Parathyroid adenoma (tissue), 2 donors: ENCODE measurements at regions not wholly inside any gene's neighbourhood (a gene's known extent, or its start where the extent isn't known, plus 50 kb on each side); places are given as distances from the start of the nearest gene placed in this dataset.
"Not testable (repeated sequence)": the region's sequence is repeated elsewhere in the genome, so short reads cannot be mapped to it uniquely, and the experiment has no call there.

Experiments
- H2AFZ ChIP-seq: fragments of 300-600 bp; sonication (generic); one replicate; pipeline ENCODE4 v1.7.0; 2017; ENCODE audit warnings: antibody characterized with exemption, mild to moderate bottlenecking
- H3K27ac ChIP-seq: fragments of 300-600 bp; sonication (generic); one replicate; pipeline ENCODE4 v1.7.0; 2017
- H3K27me3 ChIP-seq: fragments of 300-600 bp; sonication (generic); one replicate; pipeline ENCODE4 v1.7.0; 2017; ENCODE audit warnings: low read length; ENCODE audit not compliant: control insufficient read depth, insufficient read depth
- H3K36me3 ChIP-seq: fragments of 300-600 bp; sonication (generic); one replicate; pipeline ENCODE4 v1.7.0; 2017; ENCODE audit warnings: low read length; ENCODE audit not compliant: control insufficient read depth, insufficient read depth
- H3K4me1 ChIP-seq: fragments of 300-600 bp; sonication (generic); one replicate; pipeline ENCODE4 v1.7.0; 2017; ENCODE audit warnings: control low read depth
- H3K4me2 ChIP-seq: fragments of 300-600 bp; sonication (generic); one replicate; pipeline ENCODE4 v1.7.0; 2017; ENCODE audit warnings: low read length
- H3K4me3 ChIP-seq: fragments of 300-600 bp; sonication (generic); one replicate; pipeline ENCODE4 v1.7.0; 2017; ENCODE audit warnings: low read depth, low read length
- H3K79me2 ChIP-seq: fragments of 300-600 bp; sonication (generic); one replicate; pipeline ENCODE4 v1.7.0; 2017; ENCODE audit warnings: control low read depth
- H3K9ac ChIP-seq: fragments of 300-600 bp; sonication (generic); one replicate; pipeline ENCODE4 v1.7.0; 2017; ENCODE audit warnings: mild to moderate bottlenecking
- H3K9me3 ChIP-seq: fragments of 300-600 bp; sonication (generic); one replicate; pipeline ENCODE4 v1.7.0; 2017; ENCODE audit warnings: low read length; ENCODE audit not compliant: control insufficient read depth
- TF ChIP-seq, protein P1 (sequence below): fragments of 300-600 bp; sonication (generic); IDR thresholded peaks from one replicate; pipeline ENCODE4 v1.7.0; 2017; ENCODE audit warnings: antibody characterized with exemption, mild to moderate bottlenecking
- donor health status: primary hyperparathyroidism.

DNA sequence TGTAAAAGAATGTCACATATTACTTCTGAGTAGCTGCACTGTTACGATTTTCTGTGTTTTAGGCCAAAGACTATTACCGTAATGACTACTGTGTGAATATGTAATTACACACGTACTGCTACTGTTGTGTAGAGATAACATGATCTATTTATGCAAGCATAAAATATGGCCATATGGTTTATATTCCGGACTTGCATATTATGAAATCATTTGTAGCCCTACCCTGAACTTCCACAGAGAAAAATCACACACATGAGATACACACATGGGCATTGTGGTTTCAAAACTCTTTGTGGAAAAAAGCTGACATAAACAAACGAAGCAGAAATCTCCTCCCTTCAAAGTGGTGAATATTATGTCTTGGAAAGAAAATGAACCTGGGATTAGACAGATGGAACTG lies 373.0 kb upstream of the ADAMTS5 start:
- Histone ChIP-seq H3K4me3 (no peak overlapping the region), H3K4me2 (no peak overlapping the region), H2AFZ (no peak overlapping the region), H3K36me3 (no peaks in the 10 kb centered on the region), H3K9ac (no peak overlapping the region), H3K9me3 (no peaks in the 10 kb centered on the region), H3K27me3 (no peaks in the 10 kb centered on the region), H3K79me2 (no peaks in the 10 kb centered on the region), H3K4me1 (no peaks in the 10 kb centered on the region), H3K27ac (no peak overlapping the region)
- TF ChIP-seq, protein P1, sequence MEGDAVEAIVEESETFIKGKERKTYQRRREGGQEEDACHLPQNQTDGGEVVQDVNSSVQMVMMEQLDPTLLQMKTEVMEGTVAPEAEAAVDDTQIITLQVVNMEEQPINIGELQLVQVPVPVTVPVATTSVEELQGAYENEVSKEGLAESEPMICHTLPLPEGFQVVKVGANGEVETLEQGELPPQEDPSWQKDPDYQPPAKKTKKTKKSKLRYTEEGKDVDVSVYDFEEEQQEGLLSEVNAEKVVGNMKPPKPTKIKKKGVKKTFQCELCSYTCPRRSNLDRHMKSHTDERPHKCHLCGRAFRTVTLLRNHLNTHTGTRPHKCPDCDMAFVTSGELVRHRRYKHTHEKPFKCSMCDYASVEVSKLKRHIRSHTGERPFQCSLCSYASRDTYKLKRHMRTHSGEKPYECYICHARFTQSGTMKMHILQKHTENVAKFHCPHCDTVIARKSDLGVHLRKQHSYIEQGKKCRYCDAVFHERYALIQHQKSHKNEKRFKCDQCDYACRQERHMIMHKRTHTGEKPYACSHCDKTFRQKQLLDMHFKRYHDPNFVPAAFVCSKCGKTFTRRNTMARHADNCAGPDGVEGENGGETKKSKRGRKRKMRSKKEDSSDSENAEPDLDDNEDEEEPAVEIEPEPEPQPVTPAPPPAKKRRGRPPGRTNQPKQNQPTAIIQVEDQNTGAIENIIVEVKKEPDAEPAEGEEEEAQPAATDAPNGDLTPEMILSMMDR: no peak

DNA sequence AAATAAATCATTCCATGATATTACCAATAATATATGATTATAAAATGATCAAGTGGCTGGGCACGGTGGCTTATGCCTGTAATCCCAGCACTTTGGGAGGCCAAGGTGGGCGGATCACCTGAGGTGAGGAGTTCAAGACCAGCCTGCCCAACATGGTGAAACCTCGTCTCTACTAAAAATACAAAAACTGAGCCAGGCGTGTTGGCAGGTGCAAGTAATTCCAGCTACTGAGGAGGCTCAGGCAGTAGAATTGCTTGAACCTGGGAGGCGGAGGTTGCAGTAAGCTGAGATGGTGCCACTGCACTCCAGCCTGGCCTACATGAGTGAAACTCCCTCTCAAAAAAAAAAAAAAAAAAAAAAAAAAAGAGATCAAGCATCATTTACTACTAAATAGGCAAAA lies 371.1 kb upstream of the ADAMTS5 start:
- H3K4me3 ChIP-seq, H3K9ac ChIP-seq, H2AFZ ChIP-seq, H3K79me2 ChIP-seq, H3K27me3 ChIP-seq, H3K9me3 ChIP-seq, H3K27ac ChIP-seq, H3K4me1 ChIP-seq, H3K4me2 ChIP-seq, H3K36me3 ChIP-seq: not testable (repeated sequence)

DNA sequence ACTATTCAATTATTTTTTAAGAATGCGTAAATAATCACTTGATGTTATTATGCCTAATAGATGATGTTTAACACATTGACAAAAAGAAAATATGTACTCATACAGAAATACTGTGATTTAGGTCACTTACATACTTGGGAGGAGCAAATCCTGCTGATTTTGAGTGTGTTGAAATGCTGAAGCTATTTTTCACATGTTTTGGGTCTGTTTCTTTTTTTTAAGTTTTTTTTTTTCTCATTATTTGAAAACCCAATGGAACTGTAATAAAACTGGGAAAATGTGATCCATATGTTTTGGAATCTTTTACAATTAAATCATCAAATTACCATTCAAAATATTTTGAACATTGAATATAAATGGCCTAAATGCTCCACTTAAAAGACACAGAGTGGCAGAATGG lies 366.2 kb upstream of the ADAMTS5 start:
- H2AFZ ChIP-seq: no peak overlapping the region
- no peaks in the 10 kb centered on the region for H3K36me3 ChIP-seq
- H3K9ac ChIP-seq: no peak overlapping the region
- H3K4me1 ChIP-seq: no peaks in the 10 kb centered on the region
- H3K4me2 ChIP-seq: no peak overlapping the region
- no peaks in the 10 kb centered on the region for H3K9me3 ChIP-seq
- no peak overlapping the region for H3K27ac ChIP-seq
- no peaks in the 10 kb centered on the region for H3K27me3 ChIP-seq
- H3K79me2 ChIP-seq: no peaks in the 10 kb centered on the region
- H3K4me3 ChIP-seq: no peak overlapping the region
- TF ChIP-seq, protein P1: no peak

DNA sequence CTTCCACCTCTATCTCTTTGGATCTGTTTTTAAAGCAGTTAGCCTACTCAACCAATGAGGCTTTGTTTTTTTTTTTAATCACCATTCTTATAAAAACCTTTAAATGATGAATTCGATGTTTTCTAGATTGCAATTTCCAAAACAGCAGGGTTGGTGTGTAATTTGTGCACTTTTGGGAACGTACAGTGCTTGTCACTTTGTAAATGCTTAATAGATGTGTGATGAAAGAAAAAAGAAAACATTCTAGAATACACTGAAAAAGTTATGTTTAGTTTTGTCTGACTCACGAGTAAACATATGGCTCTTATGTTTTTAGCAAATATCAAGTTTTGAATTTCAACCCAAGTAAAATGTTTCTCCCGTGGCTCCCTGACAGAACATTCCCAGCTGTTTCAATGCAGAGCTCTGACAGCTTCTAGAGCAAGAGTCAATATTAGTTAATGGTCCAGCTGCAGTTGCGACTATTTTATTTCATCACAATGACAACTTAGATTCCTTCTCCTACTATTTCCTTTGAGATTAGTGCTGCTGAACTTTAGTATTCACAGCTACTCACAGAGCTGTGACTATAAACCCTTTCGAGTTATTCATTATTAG lies 362.5 kb upstream of the ADAMTS5 start:
- H3K4me3 ChIP-seq: no peak overlapping the region
- no peaks in the 10 kb centered on the region for H3K79me2 ChIP-seq
- H3K4me1 ChIP-seq: no peaks in the 10 kb centered on the region
- no peaks in the 10 kb centered on the region for H3K27me3 ChIP-seq
- H2AFZ ChIP-seq: no peak overlapping the region
- no peaks in the 10 kb centered on the region for H3K9me3 ChIP-seq
- H3K9ac ChIP-seq: no peak overlapping the region
- TF ChIP-seq, protein P1: no peak
- H3K27ac ChIP-seq: no peak overlapping the region
- H3K36me3 ChIP-seq: no peaks in the 10 kb centered on the region
- H3K4me2 ChIP-seq: no peak overlapping the region

DNA sequence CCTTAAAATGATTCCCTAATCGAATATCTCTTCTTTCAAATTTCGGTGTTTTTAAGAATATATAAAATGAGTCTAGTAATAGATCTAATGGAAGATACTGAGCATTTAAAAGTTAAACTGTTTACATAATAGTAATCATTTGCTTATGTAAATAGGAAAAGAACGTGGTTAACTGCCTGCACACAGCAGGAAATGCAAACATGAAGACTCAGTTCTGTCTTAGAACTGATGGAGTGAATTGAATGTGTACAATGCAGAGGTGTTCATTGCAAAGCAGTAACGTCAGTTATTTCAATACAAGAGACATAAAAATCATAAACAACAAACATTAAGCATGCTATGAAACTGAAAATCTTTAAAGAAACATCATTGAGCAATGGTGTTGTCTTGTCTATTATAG lies 359.4 kb upstream of the ADAMTS5 start:
- Histone ChIP-seq H2AFZ (no peak overlapping the region), H3K4me3 (no peak overlapping the region), H3K27ac (no peak overlapping the region), H3K4me1 (no peaks in the 10 kb centered on the region), H3K36me3 (no peaks in the 10 kb centered on the region), H3K27me3 (no peaks in the 10 kb centered on the region), H3K4me2 (no peak overlapping the region), H3K79me2 (no peaks in the 10 kb centered on the region), H3K9me3 (no peaks in the 10 kb centered on the region), H3K9ac (no peak overlapping the region)
- TF ChIP-seq, protein P1: no peak
